EH (cell line): ENCODE measurements at regions not wholly inside any gene's neighbourhood (a gene's known extent, or its start where the extent isn't known, plus 50 kb on each side); places are given as distances from the start of the nearest gene placed in this dataset.

Experiments used
- DNase-seq: peaks from one replicate; pipeline ENCODE4 v3.0.0-alpha.2; 2015; ENCODE audit warnings: low read depth

GRCh38 chr15:77710637-77711036 lies 77.9 kb upstream of the LINGO1 start:
- DNase-seq: no peak

GRCh38 chr15:77710206-77710605 lies 77.5 kb upstream of the LINGO1 start:
- no peak for DNase-seq

DNA sequence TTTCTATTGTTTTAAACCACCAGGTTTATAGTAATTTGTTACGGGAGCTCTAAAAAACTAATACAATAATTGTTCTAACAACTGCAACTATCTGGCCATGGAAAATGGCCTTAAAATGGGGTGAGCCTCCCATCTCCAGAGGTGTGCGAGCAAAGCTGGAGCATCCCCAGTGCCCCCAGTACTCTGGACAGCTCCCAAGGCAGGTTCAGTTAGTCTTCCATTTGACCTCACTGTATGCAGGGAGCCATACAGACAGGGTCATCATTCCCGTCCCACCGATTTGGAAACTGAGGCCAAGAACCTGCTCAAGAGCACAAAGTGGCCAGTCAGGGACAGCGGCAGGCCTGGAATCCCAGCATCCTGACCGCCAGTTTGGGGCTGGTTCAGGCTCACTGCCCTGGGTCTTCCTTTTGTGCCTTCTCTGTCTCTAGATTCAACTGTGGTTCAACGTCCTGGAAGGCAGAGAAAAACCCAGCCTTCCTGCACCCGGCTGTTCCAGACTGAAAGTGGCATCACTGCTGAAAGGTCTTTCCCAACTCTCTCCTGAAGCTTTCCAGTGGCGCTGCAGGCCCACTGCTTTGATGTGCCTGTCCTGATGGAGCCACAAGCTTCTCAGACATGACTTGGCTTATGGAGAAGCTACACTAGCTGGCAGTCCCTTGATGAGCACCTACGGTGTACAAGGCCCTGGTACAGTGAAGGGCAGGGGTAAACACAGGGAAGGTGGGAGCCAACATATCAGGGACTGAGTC lies 76.6 kb upstream of the LINGO1 start:
- peak; percentile 5 for DNase-seq

- no peak for DNase-seq
Measured at GRCh38 chr15:77706482-77707244, 74.0 kb upstream of the LINGO1 start.

GRCh38 chr15:77702211-77702957 lies 69.7 kb upstream of the LINGO1 start:
- peak; percentile 44 for DNase-seq

GRCh38 chr15:77698481-77698880 lies 65.8 kb upstream of the LINGO1 start:
- DNase-seq: no peak

GRCh38 chr15:77697893-77698292 lies 65.2 kb upstream of the LINGO1 start:
- no peak for DNase-seq

GRCh38 chr15:77696871-77697270 lies 64.2 kb upstream of the LINGO1 start:
- no peak for DNase-seq

DNA sequence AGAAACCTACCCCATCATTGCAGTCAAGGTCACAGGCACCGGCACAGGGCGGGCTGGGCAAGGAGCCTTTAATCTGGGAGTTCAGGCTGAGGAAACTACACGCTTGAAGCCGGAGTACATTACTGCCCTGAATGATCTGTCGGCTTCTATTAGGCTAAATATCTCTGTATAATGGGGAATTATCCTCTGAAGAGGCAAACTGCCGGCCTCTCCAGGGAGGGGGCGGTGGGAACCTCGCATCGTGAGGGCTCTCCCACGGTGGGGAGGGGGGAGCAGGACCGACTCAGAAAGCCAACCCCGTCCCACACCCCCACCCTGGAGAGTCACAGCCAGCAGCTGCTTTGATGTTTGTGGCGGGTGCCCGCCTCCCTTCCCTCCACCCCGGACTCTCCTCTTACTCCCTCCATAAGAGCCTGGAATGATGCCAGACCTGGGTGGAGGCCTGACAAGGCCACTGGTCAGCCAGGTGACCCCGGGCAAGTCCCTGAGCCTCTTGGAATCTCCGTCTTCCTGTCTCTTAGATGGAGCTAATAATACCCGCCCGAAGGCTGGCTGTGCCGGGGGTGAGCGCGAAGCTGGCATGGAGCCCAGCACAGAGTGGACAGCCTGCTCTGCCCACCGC lies 63.4 kb upstream of the LINGO1 start:
- no peak for DNase-seq

GRCh38 chr15:77695548-77695947 lies 62.8 kb upstream of the LINGO1 start:
- no peak for DNase-seq

GRCh38 chr15:77693576-77693975 lies 60.9 kb upstream of the LINGO1 start:
- no peak for DNase-seq

DNA sequence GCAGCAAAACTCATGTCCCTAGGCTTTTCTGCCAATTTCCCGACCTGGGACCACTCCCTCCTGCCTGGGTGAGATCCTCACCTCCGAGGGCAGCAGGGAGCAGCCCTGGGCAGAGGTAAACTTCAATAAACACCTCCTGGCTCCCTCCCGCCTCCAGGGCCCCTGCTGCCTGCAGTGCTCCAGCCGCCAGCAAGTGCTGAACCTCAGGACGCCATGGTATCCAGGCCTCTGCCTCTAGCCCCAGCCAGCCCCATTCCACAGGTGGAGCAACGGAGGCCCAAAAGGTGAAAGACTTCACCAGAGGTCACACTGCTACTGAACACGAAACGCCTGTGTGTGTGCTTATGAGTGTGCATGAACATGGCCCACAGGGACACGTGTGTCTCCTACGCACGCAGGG lies 59.9 kb upstream of the LINGO1 start:
- DNase-seq: no peak

DNA sequence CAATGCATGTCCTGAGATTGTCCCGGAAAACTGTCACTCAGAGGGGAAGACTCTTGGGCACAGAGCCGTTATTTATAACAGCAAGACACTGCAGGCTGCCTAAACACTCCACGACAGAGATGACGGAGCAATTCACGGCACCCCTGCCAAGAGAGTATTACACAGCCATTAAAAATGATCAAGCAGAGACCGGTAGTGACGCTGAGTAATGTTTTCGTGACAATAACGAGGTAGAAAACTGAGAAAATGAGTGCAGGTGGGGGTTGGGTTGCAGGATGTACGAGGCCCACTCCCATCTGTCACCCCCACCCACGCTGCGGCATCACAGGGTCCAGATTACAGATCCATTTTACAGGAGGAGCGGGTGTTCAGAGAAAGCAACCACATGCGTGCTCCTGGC lies 58.9 kb upstream of the LINGO1 start:
- DNase-seq: no peak

DNA sequence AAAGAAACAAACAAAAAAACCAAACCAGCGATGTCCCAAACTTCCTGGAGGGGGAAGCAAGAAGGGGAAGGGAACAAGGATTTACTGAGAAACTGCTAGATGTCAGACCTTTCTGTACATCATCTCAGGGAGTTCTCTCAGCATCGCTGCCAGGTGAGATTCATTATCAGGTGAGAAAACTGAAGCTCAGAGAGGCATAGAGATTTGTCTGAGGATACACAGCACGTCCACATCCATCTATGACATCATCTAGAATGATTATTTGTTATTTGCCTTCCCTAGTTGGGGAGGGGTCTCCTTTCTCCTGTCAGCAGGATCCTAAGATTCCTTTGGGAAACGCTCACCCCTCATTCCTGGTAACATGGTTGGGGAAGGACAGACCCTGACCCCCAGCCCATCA lies 57.1 kb upstream of the LINGO1 start:
- DNase-seq: no peak

- no peak for DNase-seq
Measured at GRCh38 chr15:77688693-77689092, 56.0 kb upstream of the LINGO1 start.

DNA sequence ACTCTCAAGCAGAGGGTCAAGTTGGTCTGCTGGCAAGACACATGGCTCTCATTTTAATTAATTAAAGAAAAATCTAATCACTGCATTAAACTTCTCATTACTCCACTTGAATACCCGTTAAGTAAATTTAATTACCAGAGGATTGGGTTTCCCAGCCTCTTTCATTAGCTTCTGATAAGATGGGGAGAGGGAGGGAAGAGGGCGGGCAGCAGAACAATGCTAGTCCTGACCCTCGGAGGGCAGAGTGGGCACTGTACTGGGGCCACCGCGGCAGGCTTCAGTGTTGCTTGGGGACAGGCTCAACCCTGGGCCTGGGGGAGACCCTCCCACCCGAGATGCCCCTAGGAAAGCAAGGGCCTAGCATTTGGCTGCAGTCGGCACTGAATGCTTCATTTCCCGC lies 55.6 kb upstream of the LINGO1 start:
- DNase-seq: no peak

GRCh38 chr15:77685082-77685815 lies 52.5 kb upstream of the LINGO1 start:
- no peak for DNase-seq

DNA sequence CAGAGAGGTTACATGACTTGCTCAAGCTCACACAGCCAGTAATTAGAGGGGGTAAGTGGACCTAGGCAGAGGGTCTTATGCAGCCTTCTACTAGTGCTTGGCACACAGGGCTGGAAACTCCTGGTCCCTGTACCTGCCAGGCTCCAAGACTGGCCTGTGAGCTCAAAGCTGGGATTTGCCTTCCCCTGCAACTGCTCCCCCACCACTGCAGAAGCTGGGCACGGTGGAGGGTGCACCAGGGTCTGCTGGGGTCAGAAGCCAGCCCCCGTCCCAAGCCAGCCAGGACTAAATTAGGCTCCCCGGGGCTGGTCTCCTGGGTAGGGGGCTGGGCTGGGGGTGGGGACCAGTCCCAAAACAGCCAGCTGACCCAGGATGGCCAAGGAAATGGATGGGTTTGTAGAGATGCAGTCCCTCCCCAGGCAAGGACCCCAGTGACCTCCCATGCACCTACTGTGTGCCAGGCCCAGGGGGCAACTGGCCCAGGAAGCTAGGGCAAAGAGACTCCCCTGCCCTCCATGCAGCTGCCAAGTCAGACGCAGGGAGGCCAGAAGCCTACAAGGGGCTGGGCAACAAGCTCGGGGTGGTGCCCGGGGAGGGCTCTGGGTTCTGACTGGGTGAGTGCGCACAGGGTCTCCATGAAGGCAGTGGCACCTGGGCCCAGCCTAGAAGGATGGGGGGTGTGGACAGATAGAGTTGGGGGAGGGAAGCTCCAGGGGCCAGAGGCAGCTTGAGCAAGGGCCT lies 51.8 kb upstream of the LINGO1 start:
- no peak for DNase-seq

DNA sequence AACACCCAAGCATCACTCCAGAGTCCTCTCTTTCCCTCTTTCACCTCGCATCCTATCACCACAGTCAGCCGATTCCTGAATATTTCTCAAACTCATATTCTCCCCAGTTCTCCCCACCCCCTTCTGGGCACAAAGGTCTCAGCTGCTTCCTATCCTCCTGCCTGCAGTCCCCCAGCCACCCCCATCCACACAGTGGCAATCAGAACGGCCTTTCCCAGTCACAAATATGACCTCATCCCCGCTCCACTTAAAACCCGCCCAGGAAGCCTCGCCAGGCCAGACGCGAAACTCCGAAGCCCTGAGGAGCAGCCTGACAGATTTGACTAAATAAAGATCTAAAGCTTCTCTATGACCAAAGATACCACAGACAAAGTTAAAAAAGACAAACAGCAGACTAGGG lies 49.9 kb upstream of the LINGO1 start:
- DNase-seq: no peak
